Spleen (tissue), 7 donors: ENCODE measurements at regions not wholly inside any gene's neighbourhood (a gene's known extent, or its start where the extent isn't known, plus 50 kb on each side); places are given as distances from the start of the nearest gene placed in this dataset.

Experiments
- CTCF ChIP-seq, 11 experiments: fragments of 200-600 bp in 7 of 11; fragments of 450-650 bp in 4 of 11; sonication (generic) in 4 of 11; IDR thresholded peaks in 8 of 11; conservative IDR thresholded peaks in 3 of 11; 1 replicate in 7 of 11; 2 replicates in 4 of 11; pipeline versions ENCODE4 v1.4.0 to v1.8.0; 2016 to 2021; ENCODE audit warnings: antibody characterized with exemption in 11 of 11, inconsistent platforms in 4 of 11, mild to moderate bottlenecking in 1 of 11
- POLR2AphosphoS5 ChIP-seq, 3 donors: sonication (generic); formaldehyde crosslinking; IDR thresholded peaks; one replicate each; pipeline ENCODE4 v1.5.1; 2017; ENCODE audit warnings: antibody characterized with exemption in 3 of 3
- donor health status: DM: no; HTN: no; CAD: no; lungs with moderate emphysema.
- donor health status: DM: no; HTN: no; CAD: no.
- donor health status: DM: no; HTN: no; CAD: no.

DNA sequence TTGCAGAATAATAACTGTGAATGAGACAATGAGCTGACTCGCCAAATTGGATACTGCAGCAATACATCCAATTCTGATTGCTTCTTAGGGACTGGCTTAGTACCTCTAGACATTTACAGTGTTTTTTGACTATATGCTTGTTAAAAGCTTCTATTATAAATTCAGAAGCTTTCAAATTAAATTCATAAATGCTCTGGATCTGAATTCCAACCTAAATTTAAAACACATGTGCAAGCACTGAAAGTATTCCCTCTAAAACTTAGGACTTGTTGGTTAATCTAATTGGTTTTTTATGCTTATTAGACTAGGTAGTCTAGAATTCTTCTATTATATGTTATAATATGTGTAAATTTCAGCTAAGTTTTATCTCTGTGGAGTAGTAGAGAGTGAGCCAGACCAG lies 306.9 kb downstream of the CPS1 start:
- TF ChIP-seq CTCF (IDR thresholded peaks at IDR 0.05 in 8 of 11, conservative IDR thresholded peaks at IDR 0.05 in 3 of 11) (no peak), POLR2AphosphoS5 (IDR thresholded peaks at IDR 0.05) (no peak)
